ENCODE measurements at regions not wholly inside any gene's neighbourhood (a gene's known extent, or its start where the extent isn't known, plus 50 kb on each side); places are given as distances from the start of the nearest gene placed in this dataset.

- TF ChIP-seq EZH2 (IDR thresholded peaks at IDR 0.05; ENCODE audit: borderline replicate concordance, low read length) (no peak), CTCF (conservative IDR thresholded peaks at IDR 0.05 in 1 of 2, IDR thresholded peaks at IDR 0.05 in 1 of 2; ENCODE audit: extremely low read depth in 1 of 2, insufficient read depth in 1 of 2, low read depth in 1 of 2, low read length in 2 of 2) (no peak)
Observed at GRCh38 chr7:16200591-16200990, 220.7 kb downstream of the CRPPA start.
